A549 (cell line): ENCODE measurements at regions not wholly inside any gene's neighbourhood (a gene's known extent, or its start where the extent isn't known, plus 50 kb on each side); places are given as distances from the start of the nearest gene placed in this dataset.

Source experiments
- ATAC-seq, 2 experiments: fragments of 200-7000 bp in 1 of 2; fragments of >200 bp in 1 of 2; cut with Nextera tagmentation in 1 of 2; cut with Tn5 transposase in 1 of 2; 3 replicates each; pipeline versions ENCODE4 v1.8.0 to v1.9.1; 2018 to 2020; ENCODE audit warnings: mild to moderate bottlenecking in 1 of 2, moderate library complexity in 1 of 2
- CTCF ChIA-PET: fragments of 300-600 bp; sonication (Branson Sonifier 250); formaldehyde crosslinking; extraction: SDS; loops from one replicate; lab custom pipeline; 2021; ENCODE audit warnings: antibody characterized with exemption, inconsistent platforms; lab: Yijun Ruan, JAX
- POLR2A ChIA-PET: fragments of 350-600 bp; formaldehyde crosslinking; extraction: SDS; loops from one replicate; lab custom pipeline; 2021; ENCODE audit warnings: antibody characterized with exemption, inconsistent platforms; lab: Yijun Ruan, JAX
- DNase-seq, 2 experiments: peaks; one replicate each; pipeline versions ENCODE4 v3.0.0 to v3.0.0-alpha.2; 2011 to 2016; ENCODE audit warnings: low read depth in 1 of 2, low spot score in 1 of 2
- FAIRE-seq: peaks from 2 replicates; lab custom pipeline; 2011; peaks lifted over from hg19 to GRCh38; lab: Jason Lieb, UNC
- H3K27ac ChIP-seq, 2 experiments: fragments of >200 bp; sonication (Bioruptor Twin); formaldehyde crosslinking; 3 replicates each; pipeline ENCODE4 v1.5.1; 2016 to 2017
- H3K4me1 ChIP-seq: fragments of >200 bp; sonication (Bioruptor Twin); formaldehyde crosslinking; 3 replicates; pipeline ENCODE4 v1.6.1; 2016
- H3K4me2 ChIP-seq: fragments of >200 bp; sonication (Bioruptor Twin); formaldehyde crosslinking; 3 replicates; pipeline ENCODE4 v1.6.1; 2016
- H3K4me3 ChIP-seq: fragments of >200 bp; sonication (Bioruptor Twin); formaldehyde crosslinking; 3 replicates; pipeline ENCODE4 v1.5.1; 2016
- H3K9me3 ChIP-seq: fragments of >200 bp; sonication (Bioruptor Twin); formaldehyde crosslinking; 3 replicates; pipeline ENCODE4 v1.6.1; 2016
- ATOH8 ChIP-seq: fragments of 250-450 bp; sonication (Bioruptor Pico); IDR thresholded peaks from 2 replicates; pipeline ENCODE4 v1.5.0; 2020; ENCODE audit warnings: low read depth, mild to moderate bottlenecking, moderate library complexity
- BCL3 ChIP-seq: fragments of >200 bp; sonication (Bioruptor Twin); formaldehyde crosslinking; IDR thresholded peaks from 3 replicates; pipeline ENCODE4 v1.6.1; 2016
- CBX8 ChIP-seq: fragments of 200-600 bp; sonication (generic); IDR thresholded peaks from 2 replicates; pipeline ENCODE4 v1.6.1; 2016
- CHD2 ChIP-seq: fragments of 150-350 bp; IDR thresholded peaks from 2 replicates; pipeline ENCODE4 v1.6.1; 2014; ENCODE audit warnings: low read length; ENCODE audit not compliant: partially characterized antibody
- EHMT2 ChIP-seq: fragments of 200-600 bp; sonication (generic); IDR thresholded peaks from 2 replicates; pipeline ENCODE4 v1.6.1; 2016; ENCODE audit warnings: antibody characterized with exemption, low read depth, mild to moderate bottlenecking, moderate library complexity
- ELK1 ChIP-seq: fragments of 150-350 bp; IDR thresholded peaks from 2 replicates; pipeline ENCODE4 v1.6.1; 2014; ENCODE audit warnings: low read depth, mild to moderate bottlenecking, low read length
- EP300 ChIP-seq, 2 experiments: fragments of >200 bp; sonication (Bioruptor Twin); formaldehyde crosslinking; IDR thresholded peaks; 2 replicates in 1 of 2; 3 replicates in 1 of 2; pipeline ENCODE4 v1.6.1; 2016 to 2017
- HDAC2 ChIP-seq: fragments of 200-600 bp; sonication (generic); IDR thresholded peaks from 2 replicates; pipeline ENCODE4 v1.6.1; 2016
- HEYL ChIP-seq: fragments of 250-450 bp; sonication (Bioruptor Pico); IDR thresholded peaks from 2 replicates; pipeline ENCODE4 v1.8.0; 2021; ENCODE audit warnings: mild to moderate bottlenecking, moderate library complexity
- HOXA7 ChIP-seq: fragments of 250-450 bp; sonication (Bioruptor Pico); IDR thresholded peaks from 2 replicates; pipeline ENCODE4 v1.5.0; 2020; ENCODE audit warnings: mild to moderate bottlenecking, moderate library complexity
- HOXB5 ChIP-seq: fragments of 250-450 bp; sonication (Bioruptor Pico); IDR thresholded peaks from 2 replicates; pipeline ENCODE4 v1.5.0; 2020; ENCODE audit warnings: mild to moderate bottlenecking, moderate library complexity
- JUNB ChIP-seq: fragments of >200 bp; sonication (Bioruptor Twin); formaldehyde crosslinking; IDR thresholded peaks from 2 replicates; pipeline ENCODE4 v1.6.1; 2016
- KDM1A ChIP-seq: fragments of 200-600 bp; sonication (generic); IDR thresholded peaks from 2 replicates; pipeline ENCODE4 v1.6.1; 2016; ENCODE audit warnings: low read depth, mild to moderate bottlenecking
- MAZ ChIP-seq: fragments of 150-350 bp; IDR thresholded peaks from 2 replicates; pipeline ENCODE4 v1.6.1; 2014; ENCODE audit warnings: antibody characterized with exemption, low read depth, low read length, borderline replicate concordance
- PBX3 ChIP-seq: IDR thresholded peaks from 2 replicates; pipeline ENCODE4 v1.6.1; 2012
- RAD21 ChIP-seq, 2 experiments: fragments of >200 bp in 1 of 2; sonication (Bioruptor Twin) in 1 of 2; formaldehyde crosslinking in 1 of 2; IDR thresholded peaks in 1 of 2; conservative IDR thresholded peaks in 1 of 2; 2 replicates in 1 of 2; 3 replicates in 1 of 2; pipeline ENCODE4 v1.6.1; 2012 to 2018; ENCODE audit warnings: inconsistent platforms in 1 of 2
- REST ChIP-seq: fragments of 200-600 bp; sonication (generic); IDR thresholded peaks from 2 replicates; pipeline ENCODE4 v1.6.1; 2016; ENCODE audit warnings: antibody characterized with exemption, mild to moderate bottlenecking, moderate library complexity
- TFCP2L1 ChIP-seq: fragments of 250-450 bp; sonication (Bioruptor Pico); IDR thresholded peaks from 2 replicates; pipeline ENCODE4 v1.5.0; 2021; ENCODE audit warnings: mild to moderate bottlenecking
- TP53 ChIP-seq: fragments of 250-450 bp; sonication (Bioruptor Pico); IDR thresholded peaks from 2 replicates; pipeline ENCODE4 v1.5.0; 2021; ENCODE audit warnings: mild to moderate bottlenecking, moderate library complexity
- ZSCAN20 ChIP-seq: fragments of 250-450 bp; sonication (Bioruptor Pico); IDR thresholded peaks from 2 replicates; pipeline ENCODE4 v1.8.0; 2022; ENCODE audit warnings: mild to moderate bottlenecking, moderate library complexity
- WGBS: methylation state at CpG from one replicate; pipeline ENCODE4 v1.1.6; 2017; ENCODE audit errors: missing lambda C conversion rate; 5-methylcytosine and 5-hydroxymethylcytosine counted together

- ChIA-PET CTCF (no interaction called here), POLR2A (no interaction called here)
- TF ChIP-seq RAD21 (conservative IDR thresholded peaks at IDR 0.05 in 1 of 2, IDR thresholded peaks at IDR 0.05 in 1 of 2), result no peak
- TF ChIP-seq MAZ, result no peak
- no peak for TF ChIP-seq EP300 (IDR thresholded peaks at IDR 0.05)
- no peak for TF ChIP-seq CHD2
- no peak for TF ChIP-seq CBX8
- no peak for TF ChIP-seq HEYL (CRISPR knock-in tag)
- TF ChIP-seq BCL3, result no peak
- no peak for TF ChIP-seq ZSCAN20
- no peak for TF ChIP-seq HDAC2
- no peak for TF ChIP-seq KDM1A
- TF ChIP-seq HOXA7 (CRISPR knock-in tag), result no peak
- TF ChIP-seq REST, result no peak
- TF ChIP-seq PBX3, result no peak
- TF ChIP-seq ATOH8 (CRISPR knock-in tag), result no peak
- no peak for TF ChIP-seq HOXB5 (CRISPR knock-in tag)
- no peak for TF ChIP-seq JUNB
- TF ChIP-seq TFCP2L1 (CRISPR knock-in tag), result no peak
- TF ChIP-seq EHMT2, result no peak
- TF ChIP-seq ELK1, result no peak
- TF ChIP-seq TP53 (CRISPR knock-in tag), result no peak
- no peak for DNase-seq
- H3K4me2 ChIP-seq, result no peak overlapping the region
- WGBS, result 0% methylated on average over 1 of the region's 1 CpG
- H3K27ac ChIP-seq, result no peak overlapping the region
- H3K4me3 ChIP-seq, result no peak overlapping the region
- ATAC-seq, result no peak
- H3K9me3 ChIP-seq, result no peaks in the 10 kb centered on the region
- no peaks in the 10 kb centered on the region for H3K4me1 ChIP-seq
- no peak for FAIRE-seq
Observed at GRCh38 chr9:7546261-7546660, 253.3 kb downstream of the DMAC1 start.
